Skin epidermis (tissue), 12 donors: ENCODE measurements at regions not wholly inside any gene's neighbourhood (a gene's known extent, or its start where the extent isn't known, plus 50 kb on each side); places are given as distances from the start of the nearest gene placed in this dataset.
A peak's percentile ranks its signal among the peaks of the same experiment; 100 is the strongest.

Experiments used
- H3K27ac ChIP-seq, 21 experiments: fragments of 200-600 bp; sonication (generic) in 11 of 21; one replicate each; pipeline ENCODE4 v1.5.0; 2020; ENCODE audit warnings: mild to moderate bottlenecking in 3 of 21, inconsistent platforms in 2 of 21, moderate library complexity in 2 of 21
- H3K4me3 ChIP-seq, 7 experiments: fragments of 200-600 bp; sonication (generic) in 2 of 7; one replicate each; pipeline ENCODE4 v1.5.0; 2020; ENCODE audit warnings: inconsistent platforms in 2 of 7, mild to moderate bottlenecking in 2 of 7, moderate library complexity in 1 of 7

- no peak overlapping the region for H3K27ac ChIP-seq
- H3K4me3 ChIP-seq, result no peak overlapping the region
These were observed 93.6 kb upstream of the CFAP20DC start for GRCh38 chr3:59143447-59143846.

DNA sequence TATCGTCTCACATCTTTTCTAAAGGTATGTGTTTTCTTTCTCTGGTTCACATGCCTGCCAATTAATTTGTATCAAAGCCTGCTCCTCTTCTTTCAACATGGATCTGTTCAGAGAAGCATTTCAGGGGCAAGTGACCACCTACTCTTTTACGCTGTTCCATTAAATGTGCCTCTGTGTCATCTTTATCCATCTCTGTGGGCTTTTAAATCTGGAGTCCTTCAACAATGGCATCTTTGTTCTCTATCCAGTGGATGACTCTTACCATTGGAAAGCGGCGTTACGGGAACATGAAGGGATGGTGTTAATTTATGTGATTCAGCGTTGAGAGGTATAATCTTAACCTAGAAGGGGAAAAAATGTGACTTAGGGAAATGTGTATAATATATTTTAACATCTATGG lies 92.7 kb upstream of the CFAP20DC start:
- Histone ChIP-seq H3K27ac (no peak overlapping the region), H3K4me3 (no peak overlapping the region)

GRCh38 chr3:59138966-59139365 lies 89.1 kb upstream of the CFAP20DC start:
- no peak overlapping the region for H3K27ac ChIP-seq
- H3K4me3 ChIP-seq, result no peak overlapping the region

GRCh38 chr3:59137415-59137814 lies 87.6 kb upstream of the CFAP20DC start:
- Histone ChIP-seq H3K27ac (no peak overlapping the region), H3K4me3 (no peak overlapping the region)

DNA sequence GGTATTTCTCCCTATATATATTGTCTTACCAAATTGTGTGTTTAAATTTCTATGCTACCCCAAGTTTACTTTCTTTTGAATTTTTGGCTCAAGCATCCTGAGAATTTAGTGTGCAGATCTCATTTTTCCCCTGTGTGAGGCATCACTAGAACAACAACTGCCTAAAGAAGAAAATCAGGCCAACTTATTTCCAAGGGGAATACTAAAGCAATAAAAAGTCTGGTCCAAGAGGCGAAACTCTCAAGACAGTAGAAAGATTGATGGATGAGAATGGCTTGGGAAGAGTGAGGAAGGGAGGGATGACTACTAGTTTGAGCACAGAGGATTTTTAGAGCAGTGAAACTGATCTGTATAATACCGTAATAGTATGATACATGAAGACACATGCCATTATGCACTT lies 86.3 kb upstream of the CFAP20DC start:
- H3K27ac ChIP-seq, result no peak overlapping the region
- no peak overlapping the region for H3K4me3 ChIP-seq

DNA sequence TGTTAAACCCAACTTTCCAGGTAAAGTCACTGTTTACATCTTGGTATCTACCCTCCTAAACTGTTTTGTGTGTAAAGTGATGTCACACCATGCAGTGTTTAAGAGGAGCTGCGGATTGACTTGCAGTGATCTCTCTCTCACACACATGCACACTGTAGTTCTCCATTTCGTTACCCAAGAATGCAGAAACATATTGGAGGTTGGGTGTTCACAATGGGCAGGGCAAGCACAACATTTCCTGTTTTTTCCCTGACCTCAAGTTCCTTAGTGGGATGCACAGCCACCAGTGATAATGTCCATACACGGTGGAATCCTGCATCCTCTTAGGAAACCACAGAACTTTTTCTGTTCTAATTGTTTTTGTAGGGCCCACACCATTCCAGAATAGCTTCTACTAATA lies 85.3 kb upstream of the CFAP20DC start:
- H3K4me3 ChIP-seq, result no peak overlapping the region

DNA sequence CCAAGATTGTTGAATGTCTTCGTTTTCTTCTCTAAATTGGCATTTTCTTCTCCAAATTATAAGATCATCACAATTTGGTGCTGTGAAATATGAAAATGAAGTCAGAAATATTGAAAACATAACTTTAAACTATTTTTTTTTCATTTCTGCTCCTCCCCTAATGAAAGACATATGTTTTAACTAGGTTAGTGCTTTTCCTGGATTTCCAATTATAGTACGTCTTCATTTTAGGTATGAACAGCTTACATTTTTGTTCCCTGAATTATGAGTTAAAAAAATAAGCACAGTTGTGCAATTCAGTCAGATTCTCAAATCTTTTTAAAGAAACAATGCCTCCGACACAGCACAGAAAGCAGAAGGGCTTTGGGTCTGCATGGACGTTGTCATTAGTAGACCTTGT lies 83.5 kb upstream of the CFAP20DC start:
- Histone ChIP-seq H3K4me3 (no peak overlapping the region), H3K27ac (peak overlapping the region in 2 of 21 experiments; percentile 6 to 70)

More for the DNA sequence above, 85.3 kb upstream of the CFAP20DC start:
- H3K27ac ChIP-seq, result no peak overlapping the region

GRCh38 chr3:59131016-59131766 lies 81.4 kb upstream of the CFAP20DC start:
- no peak overlapping the region for H3K4me3 ChIP-seq
- H3K27ac ChIP-seq, result no peak overlapping the region

- Histone ChIP-seq H3K27ac (no peak overlapping the region), H3K4me3 (no peak overlapping the region)
These were observed 78.9 kb upstream of the CFAP20DC start for GRCh38 chr3:59128685-59129084.

DNA sequence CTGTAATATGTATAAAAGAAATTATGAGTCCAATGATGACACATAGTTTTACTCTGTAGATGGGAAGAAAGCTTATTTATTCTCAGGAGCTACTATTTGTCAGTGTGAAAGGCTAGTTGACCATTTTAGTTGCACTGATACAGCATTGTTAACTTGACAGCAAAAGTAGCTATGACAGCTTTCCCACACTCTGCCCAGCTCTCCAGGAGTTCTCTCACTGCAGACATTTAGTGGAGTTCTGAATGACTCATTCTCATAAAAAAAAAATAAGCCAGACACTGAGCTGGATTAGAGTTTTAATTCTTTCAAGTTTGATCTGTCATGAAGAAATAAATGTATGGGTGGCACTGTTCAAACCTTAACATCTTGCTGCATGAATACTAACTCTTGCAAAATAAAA lies 77.2 kb upstream of the CFAP20DC start:
- H3K27ac ChIP-seq, result peak overlapping the region in 1 of 21 experiments; percentile 58
- no peak overlapping the region for H3K4me3 ChIP-seq

GRCh38 chr3:59126446-59126845 lies 76.6 kb upstream of the CFAP20DC start:
- no peak overlapping the region for H3K4me3 ChIP-seq
- H3K27ac ChIP-seq, result peak overlapping the region in 3 of 21 experiments; percentile 16 to 58 (median 20)

DNA sequence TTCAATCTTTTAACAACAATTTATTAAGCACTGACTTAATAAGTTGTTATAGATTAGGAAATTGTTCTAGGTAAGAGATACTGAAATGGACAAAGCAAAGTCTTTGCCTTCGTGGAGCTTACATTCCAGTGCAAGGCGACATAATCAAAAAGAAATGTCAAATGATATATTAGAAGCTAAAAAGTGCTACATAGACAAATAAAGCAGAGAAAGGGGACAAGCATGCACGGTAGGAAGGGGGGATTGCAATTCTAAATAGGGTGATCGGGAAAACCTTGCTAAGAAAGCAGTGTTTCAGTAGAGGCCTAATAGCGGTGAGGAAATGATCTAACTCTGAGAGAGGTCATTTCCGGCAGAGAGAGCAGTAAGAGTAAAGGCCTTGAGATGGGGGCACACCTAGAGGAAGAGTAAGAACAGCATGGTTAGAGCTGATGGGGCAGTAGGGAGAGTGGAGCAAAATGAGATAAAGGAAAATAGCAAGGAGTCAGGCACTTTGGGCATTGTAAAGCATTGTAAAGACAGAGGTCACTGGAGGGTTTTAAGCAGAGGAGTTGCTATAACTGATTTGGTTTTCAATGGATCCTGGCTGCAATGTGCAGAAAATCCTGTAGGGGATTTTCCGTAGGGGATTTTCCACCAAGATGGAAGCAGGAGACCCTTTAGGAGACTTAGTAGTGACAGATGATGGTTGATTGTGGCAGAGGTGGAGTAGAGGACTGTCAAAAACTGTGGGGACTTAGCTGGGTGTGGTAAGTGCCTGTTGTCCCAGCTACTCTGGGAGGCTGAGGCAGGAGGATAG lies 71.7 kb upstream of the CFAP20DC start:
- Histone ChIP-seq H3K27ac (no peak overlapping the region), H3K4me3 (no peak overlapping the region)

DNA sequence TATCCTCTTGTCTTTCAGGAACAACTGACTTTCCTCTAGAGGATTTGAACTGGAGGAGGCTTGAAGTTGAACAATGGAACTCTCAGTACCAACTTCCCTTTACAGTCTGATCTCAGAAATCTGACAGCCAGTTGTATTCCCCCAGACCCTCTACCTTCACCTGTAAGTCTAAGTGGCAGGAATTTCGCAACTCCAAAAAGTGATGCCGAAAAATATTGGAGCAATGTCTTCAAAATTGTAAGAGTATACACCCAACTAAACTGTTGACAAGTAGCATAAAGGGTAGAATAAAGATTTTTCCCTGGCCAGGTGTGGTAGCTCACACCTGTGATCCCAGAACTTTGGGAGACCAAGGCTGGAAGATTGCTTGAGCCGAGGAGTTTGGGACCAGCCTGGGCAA lies 69.1 kb upstream of the CFAP20DC start:
- Histone ChIP-seq H3K27ac (no peak overlapping the region), H3K4me3 (no peak overlapping the region)

DNA sequence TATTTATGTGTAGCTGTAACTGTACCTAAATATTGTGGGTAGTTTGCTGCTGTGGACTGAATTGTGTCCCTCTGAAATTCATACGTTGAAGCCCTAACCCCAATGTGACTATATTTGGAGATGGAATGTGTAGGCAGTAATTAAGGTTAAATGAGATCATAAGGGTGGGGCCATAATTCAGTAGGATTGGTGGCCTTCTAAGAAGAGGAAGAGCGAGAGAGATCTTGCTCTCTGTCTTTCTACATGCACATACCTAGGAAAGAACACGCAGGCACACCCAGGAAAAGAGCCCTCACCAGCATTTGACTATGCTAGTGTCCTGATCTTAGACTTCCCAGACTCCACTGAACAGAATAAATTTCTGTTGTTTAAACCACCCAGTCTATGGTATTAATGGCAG lies 67.6 kb upstream of the CFAP20DC start:
- Histone ChIP-seq H3K4me3 (no peak overlapping the region), H3K27ac (no peak overlapping the region)

GRCh38 chr3:59116233-59116537 lies 66.4 kb upstream of the CFAP20DC start:
- no peak overlapping the region for H3K27ac ChIP-seq
- no peak overlapping the region for H3K4me3 ChIP-seq

- no peak overlapping the region for H3K4me3 ChIP-seq
- H3K27ac ChIP-seq, result no peak overlapping the region
These were observed 65.8 kb upstream of the CFAP20DC start for GRCh38 chr3:59115364-59116232.

DNA sequence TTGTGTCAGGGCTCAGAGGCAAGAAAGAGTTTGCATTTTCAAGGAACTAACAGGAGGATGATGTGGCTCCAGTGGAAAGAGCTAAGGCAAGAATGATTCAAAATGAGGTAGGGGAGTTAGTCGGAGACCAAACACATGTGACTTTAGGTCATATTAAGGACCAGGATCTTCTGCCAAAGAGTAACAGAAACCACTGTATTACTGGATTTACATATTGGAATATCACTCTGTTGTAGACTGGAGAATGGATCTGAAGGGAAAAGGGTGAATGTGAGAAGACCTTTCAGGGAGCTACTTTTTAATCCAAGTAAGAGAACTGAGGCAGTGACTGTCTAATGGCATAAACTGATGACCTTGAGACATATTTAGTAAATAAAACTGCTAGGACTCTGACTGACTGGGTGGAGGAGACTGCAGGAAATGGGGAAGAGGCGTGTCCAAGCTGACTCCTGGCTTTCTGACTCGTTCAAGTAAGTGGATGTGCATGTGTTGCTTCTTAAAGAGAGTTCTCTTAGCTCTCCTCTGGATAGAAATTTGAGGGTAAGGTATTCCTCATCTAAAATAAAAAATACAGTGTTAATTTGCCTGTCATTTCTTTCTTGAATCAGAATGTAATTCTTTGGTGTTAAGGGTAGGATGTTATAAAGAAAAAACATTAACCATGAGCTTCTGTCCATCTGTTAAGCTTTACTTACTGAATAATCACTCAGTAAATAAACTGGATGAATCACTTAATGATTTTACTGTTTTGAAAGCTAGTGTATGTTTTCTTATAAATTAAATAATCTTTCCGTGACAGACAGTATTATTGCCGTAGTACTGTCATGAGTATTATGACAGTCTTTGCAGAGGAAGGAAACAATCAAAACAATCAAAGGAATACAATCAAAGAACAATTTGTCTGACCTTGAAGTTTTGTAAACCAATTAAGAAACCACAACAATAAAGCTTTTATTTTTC lies 58.3 kb upstream of the CFAP20DC start:
- Histone ChIP-seq H3K27ac (no peak overlapping the region), H3K4me3 (no peak overlapping the region)

GRCh38 chr3:59106085-59106648 lies 56.3 kb upstream of the CFAP20DC start:
- Histone ChIP-seq H3K27ac (no peak overlapping the region), H3K4me3 (no peak overlapping the region)

DNA sequence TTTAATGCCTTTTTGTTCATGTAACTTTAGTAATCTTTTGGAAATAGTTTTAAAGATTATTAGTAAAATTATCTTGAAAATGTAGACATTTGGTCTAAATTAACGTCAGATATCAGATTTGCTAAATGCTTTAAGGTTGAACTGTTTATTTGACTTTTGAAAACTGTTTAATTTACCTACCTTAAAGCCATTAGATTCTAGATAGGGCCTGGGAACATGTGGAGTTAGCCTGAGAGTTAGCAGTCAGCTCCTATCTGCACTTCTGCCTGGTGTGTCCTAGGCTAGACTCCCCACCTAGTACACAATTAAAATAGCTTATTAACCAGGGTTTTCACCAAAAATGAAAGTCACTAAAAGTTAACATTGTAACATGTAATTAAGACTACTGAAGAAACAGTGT lies 53.7 kb upstream of the CFAP20DC start:
- H3K4me3 ChIP-seq, result no peak overlapping the region
- no peak overlapping the region for H3K27ac ChIP-seq
